Uterus (tissue), 2 donors: ENCODE measurements at regions not wholly inside any gene's neighbourhood (a gene's known extent, or its start where the extent isn't known, plus 50 kb on each side); places are given as distances from the start of the nearest gene placed in this dataset.

Experiments
- CTCF ChIP-seq, 4 experiments: fragments of 200-600 bp in 2 of 4; fragments of 450-650 bp in 2 of 4; sonication (generic) in 2 of 4; IDR thresholded peaks; one replicate each; pipeline ENCODE4 v1.5.1; 2016 to 2019; ENCODE audit warnings: antibody characterized with exemption in 4 of 4, mild to moderate bottlenecking in 2 of 4, moderate library complexity in 1 of 4
- POLR2A ChIP-seq, 2 donors: fragments of 450-650 bp; IDR thresholded peaks; one replicate each; pipeline ENCODE4 v1.6.1; 2016; ENCODE audit warnings: antibody characterized with exemption in 2 of 2, mild to moderate bottlenecking in 1 of 2, moderate library complexity in 1 of 2

GRCh38 chr18:68387246-68387645 is 327.7 kb downstream of the TMX3 start:
- no peak for TF ChIP-seq CTCF (IDR thresholded peaks at IDR 0.05)
- TF ChIP-seq POLR2A (IDR thresholded peaks at IDR 0.05) = no peak
